SK-N-MC (cell line): ENCODE measurements at regions not wholly inside any gene's neighbourhood (a gene's known extent, or its start where the extent isn't known, plus 50 kb on each side); places are given as distances from the start of the nearest gene placed in this dataset.
"Not testable (repeated sequence)": the region's sequence is repeated elsewhere in the genome, so short reads cannot be mapped to it uniquely, and the experiment has no call there.

Source experiments
- DNase-seq: peaks from one replicate; pipeline ENCODE4 v3.0.0-alpha.2; 2011; ENCODE audit warnings: low read depth, low spot score
- H3K27ac ChIP-seq: fragments of 200-600 bp; sonication (generic); 2 replicates; pipeline ENCODE4 v1.5.1; 2016; ENCODE audit warnings: mixed run types
- H3K36me3 ChIP-seq: fragments of 200-600 bp; sonication (generic); 2 replicates; pipeline ENCODE4 v1.6.1; 2017; ENCODE audit warnings: antibody characterized with exemption, low read length, mixed read lengths; ENCODE audit not compliant: insufficient read depth
- H3K4me3 ChIP-seq: fragments of 200-600 bp; sonication (generic); 2 replicates; pipeline ENCODE4 v1.5.1; 2016
- H3K9ac ChIP-seq: fragments of 200-600 bp; sonication (generic); 2 replicates; pipeline ENCODE4 v1.8.0; 2017; ENCODE audit warnings: mixed run types, mixed read lengths; ENCODE audit not compliant: insufficient read length
- H3K9me3 ChIP-seq: fragments of 200-600 bp; sonication (generic); 2 replicates; pipeline ENCODE4 v1.6.1; 2017; ENCODE audit warnings: low read depth, mild to moderate bottlenecking, antibody characterized with exemption, low read length, moderate library complexity, mixed read lengths

- H3K9me3 ChIP-seq, H3K4me3 ChIP-seq, DNase-seq, H3K9ac ChIP-seq, H3K36me3 ChIP-seq, H3K27ac ChIP-seq: not testable (repeated sequence)
These were observed 390.6 kb downstream of the PRIM2 start for GRCh38 chr6:57708061-57708460.

- not testable (repeated sequence) for H3K4me3 ChIP-seq, H3K9me3 ChIP-seq, H3K9ac ChIP-seq, H3K36me3 ChIP-seq
- peak overlapping the region; percentile 87 for H3K27ac ChIP-seq
- DNase-seq, result peak; percentile 69
These were observed 405.1 kb downstream of the PRIM2 start for GRCh38 chr6:57722546-57722945.

GRCh38 chr6:57723815-57724401 is 406.5 kb downstream of the PRIM2 start:
- H3K9ac ChIP-seq, DNase-seq, H3K4me3 ChIP-seq, H3K36me3 ChIP-seq, H3K9me3 ChIP-seq, H3K27ac ChIP-seq: not testable (repeated sequence)

GRCh38 chr6:57729407-57729806 is 412.0 kb downstream of the PRIM2 start:
- not testable (repeated sequence) for H3K9me3 ChIP-seq, H3K4me3 ChIP-seq, H3K27ac ChIP-seq, H3K9ac ChIP-seq, DNase-seq, H3K36me3 ChIP-seq

GRCh38 chr6:57730726-57731125 is 413.3 kb downstream of the PRIM2 start:
- not testable (repeated sequence) for H3K9me3 ChIP-seq, H3K36me3 ChIP-seq, H3K9ac ChIP-seq
- H3K27ac ChIP-seq, result peak overlapping the region; percentile 46; the same call in 1 of the 2 replicates
- peak; percentile 40 for DNase-seq
- peak overlapping the region; percentile 38 for H3K4me3 ChIP-seq

- H3K9me3 ChIP-seq, H3K36me3 ChIP-seq, H3K9ac ChIP-seq, DNase-seq, H3K27ac ChIP-seq, H3K4me3 ChIP-seq: not testable (repeated sequence)
These were observed 430.3 kb downstream of the PRIM2 start for GRCh38 chr6:57747716-57748115.

GRCh38 chr6:57759850-57760249 is 442.4 kb downstream of the PRIM2 start:
- DNase-seq, H3K4me3 ChIP-seq, H3K27ac ChIP-seq, H3K9ac ChIP-seq, H3K9me3 ChIP-seq, H3K36me3 ChIP-seq: not testable (repeated sequence)

- not testable (repeated sequence) for H3K27ac ChIP-seq, H3K9me3 ChIP-seq, H3K36me3 ChIP-seq, H3K9ac ChIP-seq
- H3K4me3 ChIP-seq, result peak overlapping the region; percentile 76
- DNase-seq, result peak; percentile 65
These were observed 475.4 kb downstream of the PRIM2 start for GRCh38 chr6:57792720-57793397.

GRCh38 chr6:57793398-57793762 is 475.9 kb downstream of the PRIM2 start:
- not testable (repeated sequence) for H3K27ac ChIP-seq, H3K36me3 ChIP-seq, H3K9me3 ChIP-seq, H3K9ac ChIP-seq
- peak overlapping the region; percentile 76 for H3K4me3 ChIP-seq
- DNase-seq, result peak; percentile 45

- H3K36me3 ChIP-seq, H3K9me3 ChIP-seq, H3K9ac ChIP-seq, H3K27ac ChIP-seq: not testable (repeated sequence)
- peak overlapping the region; percentile 78 for H3K4me3 ChIP-seq
- DNase-seq, result peak; percentile 65
These were observed 482.5 kb downstream of the PRIM2 start for GRCh38 chr6:57799703-57800479.

- not testable (repeated sequence) for H3K9me3 ChIP-seq, H3K9ac ChIP-seq, DNase-seq, H3K36me3 ChIP-seq, H3K4me3 ChIP-seq, H3K27ac ChIP-seq
These were observed 491.2 kb downstream of the PRIM2 start for GRCh38 chr6:57808581-57808980.

- H3K9me3 ChIP-seq, H3K9ac ChIP-seq, DNase-seq, H3K4me3 ChIP-seq, H3K27ac ChIP-seq, H3K36me3 ChIP-seq: not testable (repeated sequence)
These were observed 492.0 kb downstream of the PRIM2 start for GRCh38 chr6:57809454-57809853.

- H3K36me3 ChIP-seq, H3K27ac ChIP-seq, H3K9me3 ChIP-seq, DNase-seq, H3K9ac ChIP-seq: not testable (repeated sequence)
- peak overlapping the region; percentile 71 for H3K4me3 ChIP-seq
These were observed 496.0 kb downstream of the PRIM2 start for GRCh38 chr6:57813271-57814075.

GRCh38 chr6:57815826-57816225 is 498.4 kb downstream of the PRIM2 start:
- H3K27ac ChIP-seq, H3K36me3 ChIP-seq, H3K9me3 ChIP-seq, H3K9ac ChIP-seq, DNase-seq, H3K4me3 ChIP-seq: not testable (repeated sequence)
